ENCODE measurements at regions not wholly inside any gene's neighbourhood (a gene's known extent, or its start where the extent isn't known, plus 50 kb on each side); places are given as distances from the start of the nearest gene placed in this dataset.

- peak; percentile 33; the same call in 2 of the 3 replicates for ATAC-seq (ENCODE audit: low read depth)
- H3K36me3 ChIP-seq (ENCODE audit: low read depth) = no peaks in the 10 kb centered on the region
- H3K27me3 ChIP-seq (ENCODE audit: insufficient read depth, poor library complexity, severe bottlenecking) = peaks cover 12% of the 10 kb centered on the region
- no peaks in the 10 kb centered on the region for H3K4me1 ChIP-seq (ENCODE audit: insufficient read depth, poor library complexity, severe bottlenecking)
- H3K4me3 ChIP-seq (ENCODE audit: severe bottlenecking) = no peak overlapping the region
- peaks cover under 1% of the 10 kb centered on the region for H3K9me3 ChIP-seq (ENCODE audit: severe bottlenecking)
- no peak overlapping the region for H3K27ac ChIP-seq (ENCODE audit: poor library complexity, severe bottlenecking)
- TF ChIP-seq, protein P1, sequence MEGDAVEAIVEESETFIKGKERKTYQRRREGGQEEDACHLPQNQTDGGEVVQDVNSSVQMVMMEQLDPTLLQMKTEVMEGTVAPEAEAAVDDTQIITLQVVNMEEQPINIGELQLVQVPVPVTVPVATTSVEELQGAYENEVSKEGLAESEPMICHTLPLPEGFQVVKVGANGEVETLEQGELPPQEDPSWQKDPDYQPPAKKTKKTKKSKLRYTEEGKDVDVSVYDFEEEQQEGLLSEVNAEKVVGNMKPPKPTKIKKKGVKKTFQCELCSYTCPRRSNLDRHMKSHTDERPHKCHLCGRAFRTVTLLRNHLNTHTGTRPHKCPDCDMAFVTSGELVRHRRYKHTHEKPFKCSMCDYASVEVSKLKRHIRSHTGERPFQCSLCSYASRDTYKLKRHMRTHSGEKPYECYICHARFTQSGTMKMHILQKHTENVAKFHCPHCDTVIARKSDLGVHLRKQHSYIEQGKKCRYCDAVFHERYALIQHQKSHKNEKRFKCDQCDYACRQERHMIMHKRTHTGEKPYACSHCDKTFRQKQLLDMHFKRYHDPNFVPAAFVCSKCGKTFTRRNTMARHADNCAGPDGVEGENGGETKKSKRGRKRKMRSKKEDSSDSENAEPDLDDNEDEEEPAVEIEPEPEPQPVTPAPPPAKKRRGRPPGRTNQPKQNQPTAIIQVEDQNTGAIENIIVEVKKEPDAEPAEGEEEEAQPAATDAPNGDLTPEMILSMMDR (IDR thresholded peaks at IDR 0.05; ENCODE audit: poor library complexity, severe bottlenecking) = no peak
- no peak for DNase-seq (ENCODE audit: low spot score)
These were observed 77.0 kb upstream of the TNRC6C start for GRCh38 chr17:77881545-77881944.

- no peaks in the 10 kb centered on the region for H3K9me3 ChIP-seq (ENCODE audit: severe bottlenecking)
- H3K4me3 ChIP-seq (ENCODE audit: severe bottlenecking) = no peak overlapping the region
- no peak overlapping the region for H3K27ac ChIP-seq (ENCODE audit: poor library complexity, severe bottlenecking)
- H3K27me3 ChIP-seq (ENCODE audit: insufficient read depth, poor library complexity, severe bottlenecking) = peaks cover 17% of the 10 kb centered on the region
- H3K36me3 ChIP-seq (ENCODE audit: low read depth) = no peaks in the 10 kb centered on the region
- no peaks in the 10 kb centered on the region for H3K4me1 ChIP-seq (ENCODE audit: insufficient read depth, poor library complexity, severe bottlenecking)
- ATAC-seq (ENCODE audit: low read depth) (no peak), DNase-seq (ENCODE audit: low spot score) (no peak)
- TF ChIP-seq, protein P1 (IDR thresholded peaks at IDR 0.05; ENCODE audit: poor library complexity, severe bottlenecking) = no peak
These were observed 76.5 kb upstream of the TNRC6C start for GRCh38 chr17:77882040-77882439.

DNA sequence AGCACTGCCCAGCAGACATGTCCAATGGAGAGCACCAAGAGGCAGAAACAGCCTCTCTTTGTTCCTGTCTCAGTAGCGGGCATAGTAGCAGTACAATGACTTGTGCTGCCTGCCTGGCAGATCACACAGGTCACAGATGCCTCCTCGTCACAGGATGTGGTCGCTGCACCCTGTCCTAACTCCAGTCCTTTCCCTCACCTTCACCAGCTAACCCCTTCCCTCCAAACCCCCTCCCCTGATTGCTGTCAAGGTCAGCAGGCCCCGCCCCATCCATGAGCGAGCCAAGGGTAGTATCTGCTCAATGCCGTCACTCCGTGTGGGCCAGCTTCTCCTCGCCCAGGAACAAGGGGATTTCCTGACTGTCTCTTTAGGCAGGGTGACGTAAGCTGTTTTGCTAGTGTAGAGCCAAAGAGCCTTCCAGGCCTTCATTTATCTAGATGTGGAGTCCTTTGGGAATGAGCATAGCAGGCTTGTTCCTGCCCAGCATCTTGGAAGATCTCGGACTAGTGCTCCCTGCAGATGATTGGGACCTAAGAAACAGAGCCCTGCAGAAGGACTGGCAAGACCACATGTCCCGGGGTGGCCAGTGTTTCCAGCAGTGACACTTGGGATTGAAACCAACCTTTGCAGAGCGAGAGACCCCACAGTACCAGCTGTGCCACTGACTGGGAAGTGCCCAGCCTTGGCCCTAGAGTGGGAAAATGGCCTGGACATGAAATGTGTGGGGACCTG is 75.9 kb upstream of the TNRC6C start:
- no peak for DNase-seq (ENCODE audit: low spot score)
- TF ChIP-seq, protein P1 (IDR thresholded peaks at IDR 0.05; ENCODE audit: poor library complexity, severe bottlenecking) = no peak
- Histone ChIP-seq H3K9me3 (ENCODE audit: severe bottlenecking) (no peaks in the 10 kb centered on the region), H3K36me3 (ENCODE audit: low read depth) (no peaks in the 10 kb centered on the region), H3K27me3 (ENCODE audit: insufficient read depth, poor library complexity, severe bottlenecking) (peaks cover 23% of the 10 kb centered on the region), H3K4me1 (ENCODE audit: insufficient read depth, poor library complexity, severe bottlenecking) (peaks cover 2% of the 10 kb centered on the region), H3K27ac (ENCODE audit: poor library complexity, severe bottlenecking) (no peak overlapping the region), H3K4me3 (ENCODE audit: severe bottlenecking) (no peak overlapping the region)
- no peak for ATAC-seq (ENCODE audit: low read depth)

DNA sequence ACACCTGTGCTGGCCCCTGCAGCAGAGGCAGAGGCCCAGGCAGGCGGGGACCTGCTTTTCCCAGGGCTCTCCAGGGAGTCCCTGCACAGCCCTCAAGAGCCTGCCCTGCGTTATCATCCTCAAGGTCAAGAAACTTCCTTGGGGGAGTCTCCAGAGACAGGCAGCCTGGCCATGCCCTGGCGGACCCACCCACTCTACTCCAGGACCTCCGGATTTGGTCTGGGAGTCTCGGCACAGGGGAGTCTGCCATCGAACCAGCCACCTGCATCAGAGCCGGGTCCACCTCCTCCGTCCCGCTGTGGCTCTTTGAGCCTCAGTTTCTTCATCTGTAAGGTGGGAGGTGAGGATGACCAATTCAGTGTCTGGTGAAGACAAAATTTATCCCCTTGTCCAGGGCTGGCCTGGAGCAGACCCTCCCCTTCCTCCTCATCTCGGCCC is 75.3 kb upstream of the TNRC6C start:
- no peaks in the 10 kb centered on the region for H3K9me3 ChIP-seq (ENCODE audit: severe bottlenecking)
- peaks cover 2% of the 10 kb centered on the region for H3K4me1 ChIP-seq (ENCODE audit: insufficient read depth, poor library complexity, severe bottlenecking)
- no peak for ATAC-seq (ENCODE audit: low read depth)
- DNase-seq (ENCODE audit: low spot score) = no peak
- H3K27me3 ChIP-seq (ENCODE audit: insufficient read depth, poor library complexity, severe bottlenecking) = peaks cover 29% of the 10 kb centered on the region
- no peak overlapping the region for H3K4me3 ChIP-seq (ENCODE audit: severe bottlenecking)
- no peak overlapping the region for H3K27ac ChIP-seq (ENCODE audit: poor library complexity, severe bottlenecking)
- no peaks in the 10 kb centered on the region for H3K36me3 ChIP-seq (ENCODE audit: low read depth)
- TF ChIP-seq, protein P1 (IDR thresholded peaks at IDR 0.05; ENCODE audit: poor library complexity, severe bottlenecking) = no peak

- ATAC-seq (ENCODE audit: low read depth) = no peak
- no peak for DNase-seq (ENCODE audit: low spot score)
- TF ChIP-seq, protein P1 (IDR thresholded peaks at IDR 0.05; ENCODE audit: poor library complexity, severe bottlenecking) = no peak
- no peak overlapping the region for H3K27ac ChIP-seq (ENCODE audit: poor library complexity, severe bottlenecking)
- H3K27me3 ChIP-seq (ENCODE audit: insufficient read depth, poor library complexity, severe bottlenecking) = peaks cover 35% of the 10 kb centered on the region
- H3K4me1 ChIP-seq (ENCODE audit: insufficient read depth, poor library complexity, severe bottlenecking) = peaks cover 2% of the 10 kb centered on the region
- H3K4me3 ChIP-seq (ENCODE audit: severe bottlenecking) = no peak overlapping the region
- H3K9me3 ChIP-seq (ENCODE audit: severe bottlenecking) = no peaks in the 10 kb centered on the region
- H3K36me3 ChIP-seq (ENCODE audit: low read depth) = no peaks in the 10 kb centered on the region
These were observed 74.5 kb upstream of the TNRC6C start for GRCh38 chr17:77884019-77884418.

All from RWPE2 (cell line).